CD4-positive, alpha-beta T cell treated with Interleukin-6 for 4 hours (primary cell): ENCODE measurements at regions not wholly inside any gene's neighbourhood (a gene's known extent, or its start where the extent isn't known, plus 50 kb on each side); places are given as distances from the start of the nearest gene placed in this dataset.

Source experiments
- DNase-seq: peaks from one replicate; pipeline ENCODE4 v3.0.0-alpha.2; 2020; ENCODE audit warnings: mixed read lengths

GRCh38 chr3:135310317-135310716, 515.3 kb downstream of the EPHB1 start:
- no peak for DNase-seq

- no peak for DNase-seq
These were observed 516.6 kb downstream of the EPHB1 start for GRCh38 chr3:135311699-135312098.

GRCh38 chr3:135314237-135314636, 519.2 kb downstream of the EPHB1 start:
- DNase-seq: no peak

GRCh38 chr3:135324301-135324700, 529.2 kb downstream of the EPHB1 start:
- DNase-seq: no peak

GRCh38 chr3:135325096-135325495, 530.0 kb downstream of the EPHB1 start:
- DNase-seq: no peak

- DNase-seq: no peak
These were observed 530.7 kb downstream of the EPHB1 start for GRCh38 chr3:135325726-135326235.

GRCh38 chr3:135326851-135327250, 531.8 kb downstream of the EPHB1 start:
- DNase-seq: no peak

GRCh38 chr3:135328036-135328435, 533.0 kb downstream of the EPHB1 start:
- no peak for DNase-seq

GRCh38 chr3:135329479-135329878, 534.4 kb downstream of the EPHB1 start:
- DNase-seq: no peak

GRCh38 chr3:135337192-135337591, 542.1 kb downstream of the EPHB1 start:
- no peak for DNase-seq

GRCh38 chr3:135348690-135349089, 553.6 kb downstream of the EPHB1 start:
- no peak for DNase-seq

- DNase-seq: no peak
These were observed 554.3 kb downstream of the EPHB1 start for GRCh38 chr3:135349254-135349948.

- DNase-seq: no peak
These were observed 557.2 kb downstream of the EPHB1 start for GRCh38 chr3:135352213-135352612.

- DNase-seq: no peak
These were observed 567.8 kb downstream of the EPHB1 start for GRCh38 chr3:135362889-135363288.

GRCh38 chr3:135364676-135365075, 569.6 kb downstream of the EPHB1 start:
- no peak for DNase-seq

GRCh38 chr3:135366816-135367215, 571.8 kb downstream of the EPHB1 start:
- no peak for DNase-seq

- no peak for DNase-seq
These were observed 573.3 kb downstream of the EPHB1 start for GRCh38 chr3:135368316-135368715.

GRCh38 chr3:135368781-135369180, 573.7 kb downstream of the EPHB1 start:
- DNase-seq: no peak

GRCh38 chr3:135374571-135374970, 579.5 kb downstream of the EPHB1 start:
- DNase-seq: no peak

- DNase-seq: no peak
These were observed 583.3 kb upstream of the PPP2R3A start for GRCh38 chr3:135382188-135382587.

GRCh38 chr3:135382621-135383020, 582.9 kb upstream of the PPP2R3A start:
- no peak for DNase-seq

- DNase-seq: no peak
These were observed 582.2 kb upstream of the PPP2R3A start for GRCh38 chr3:135383301-135383700.

- no peak for DNase-seq
These were observed 573.4 kb upstream of the PPP2R3A start for GRCh38 chr3:135392151-135392550.

- no peak for DNase-seq
These were observed 572.4 kb upstream of the PPP2R3A start for GRCh38 chr3:135393159-135393558.

GRCh38 chr3:135393898-135394525, 571.5 kb upstream of the PPP2R3A start:
- no peak for DNase-seq
